ENCODE measurements at regions not wholly inside any gene's neighbourhood (a gene's known extent, or its start where the extent isn't known, plus 50 kb on each side); places are given as distances from the start of the nearest gene placed in this dataset.

GRCh38 chr6:43970068-43970912 is 157.0 kb downstream of the MRPL14 start:
- DNase-seq (ENCODE audit: extremely low read depth, low read depth, low spot score) = no peak

GRCh38 chr6:43969158-43969981 is 157.9 kb downstream of the MRPL14 start:
- DNase-seq (ENCODE audit: extremely low read depth, low read depth, low spot score) = no peak

GRCh38 chr6:43968110-43968965 is 158.9 kb downstream of the MRPL14 start:
- no peak for DNase-seq (ENCODE audit: extremely low read depth, low read depth, low spot score)

- no peak for DNase-seq (ENCODE audit: extremely low read depth, low read depth, low spot score)
These were observed 159.5 kb downstream of the MRPL14 start for GRCh38 chr6:43967719-43968091.

DNA sequence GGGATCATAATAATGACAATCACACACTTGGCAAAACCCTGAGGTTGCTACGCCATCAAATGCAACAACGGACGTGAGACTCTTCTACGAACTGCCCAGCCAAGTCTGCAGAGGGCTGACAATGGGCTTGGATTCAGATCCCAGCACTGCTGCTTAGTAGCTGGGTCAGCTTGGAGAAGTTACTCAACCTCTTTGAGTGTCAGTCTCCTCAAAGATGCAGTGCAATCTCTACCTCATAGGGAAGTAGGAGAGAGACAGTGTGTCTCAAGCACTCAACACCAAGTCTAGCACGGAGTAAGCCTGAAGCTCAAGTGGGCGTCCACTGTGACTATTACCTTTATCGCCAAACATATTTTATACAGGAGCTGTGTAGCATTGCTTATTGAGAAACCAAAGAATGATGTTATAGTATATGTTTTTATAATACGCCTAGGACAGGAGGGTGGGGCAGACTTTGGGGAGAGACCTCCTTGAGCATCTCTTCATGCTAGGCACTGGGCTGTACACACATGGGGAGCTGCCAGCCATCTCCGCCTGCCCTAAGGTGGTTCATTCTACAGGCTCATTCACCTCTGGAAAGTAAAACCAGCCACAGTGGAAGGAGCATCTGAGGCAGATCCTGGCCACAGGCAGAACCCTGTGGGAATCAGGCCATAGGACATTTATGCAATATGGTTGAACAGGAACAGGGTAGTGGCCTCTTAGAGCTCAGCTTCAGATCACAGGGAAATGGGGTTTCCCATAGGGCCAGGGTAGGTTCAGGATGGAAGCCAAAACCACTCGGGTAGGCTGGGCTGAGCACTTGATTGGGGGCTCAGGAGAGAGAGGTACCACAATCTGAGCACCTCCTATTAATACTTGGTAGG is 160.2 kb downstream of the MRPL14 start:
- DNase-seq (ENCODE audit: extremely low read depth, low read depth, low spot score) = no peak

- DNase-seq (ENCODE audit: extremely low read depth, low read depth, low spot score) = no peak
These were observed 160.9 kb downstream of the MRPL14 start for GRCh38 chr6:43966374-43966658.

- DNase-seq (ENCODE audit: extremely low read depth, low read depth, low spot score) = no peak
These were observed 161.5 kb downstream of the MRPL14 start for GRCh38 chr6:43965628-43966373.

DNA sequence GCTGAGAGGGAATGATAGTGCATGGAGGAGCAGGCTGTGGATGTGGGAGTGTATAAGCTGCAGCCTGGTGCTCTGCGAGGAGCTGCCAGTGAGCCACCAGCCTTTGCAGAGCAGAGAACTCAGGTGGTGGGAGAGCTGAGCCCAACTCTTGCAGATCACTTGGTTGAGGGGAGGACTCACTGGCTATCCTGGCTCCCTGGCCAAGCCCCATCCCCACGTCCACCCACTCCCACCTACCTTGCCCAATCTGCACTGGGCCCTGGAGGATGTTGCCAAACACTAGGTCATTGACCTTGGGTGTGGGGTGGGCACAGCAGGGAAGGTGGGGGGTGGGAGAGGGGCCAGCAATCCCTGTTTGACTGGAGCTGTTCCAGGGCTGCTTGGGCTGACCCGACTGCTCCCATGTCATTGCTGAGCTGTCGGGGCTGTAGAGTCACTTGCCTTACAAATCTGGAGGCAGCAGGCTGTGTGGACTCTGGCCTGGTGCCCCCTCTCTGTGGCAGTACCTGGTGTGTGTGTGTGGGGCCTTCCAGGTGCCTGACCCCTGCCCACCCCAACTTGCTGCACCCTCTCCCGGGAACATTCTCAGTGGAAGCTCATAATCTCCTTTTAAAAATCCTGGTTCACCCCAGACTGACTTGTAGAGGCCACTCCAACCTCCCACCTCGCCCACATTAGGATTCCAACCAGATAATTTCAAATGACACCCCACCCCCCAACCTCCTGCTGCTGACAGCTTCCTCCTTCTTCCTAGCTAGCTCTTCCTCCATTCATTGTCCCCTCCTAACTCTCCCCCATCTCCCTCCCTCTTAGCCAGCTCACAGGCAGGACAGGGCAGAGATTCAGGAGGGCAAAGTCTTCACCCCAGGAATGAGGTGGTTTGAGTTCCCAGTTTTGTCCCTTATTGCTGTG is 162.3 kb downstream of the MRPL14 start:
- DNase-seq (ENCODE audit: extremely low read depth, low read depth, low spot score) = no peak

DNA sequence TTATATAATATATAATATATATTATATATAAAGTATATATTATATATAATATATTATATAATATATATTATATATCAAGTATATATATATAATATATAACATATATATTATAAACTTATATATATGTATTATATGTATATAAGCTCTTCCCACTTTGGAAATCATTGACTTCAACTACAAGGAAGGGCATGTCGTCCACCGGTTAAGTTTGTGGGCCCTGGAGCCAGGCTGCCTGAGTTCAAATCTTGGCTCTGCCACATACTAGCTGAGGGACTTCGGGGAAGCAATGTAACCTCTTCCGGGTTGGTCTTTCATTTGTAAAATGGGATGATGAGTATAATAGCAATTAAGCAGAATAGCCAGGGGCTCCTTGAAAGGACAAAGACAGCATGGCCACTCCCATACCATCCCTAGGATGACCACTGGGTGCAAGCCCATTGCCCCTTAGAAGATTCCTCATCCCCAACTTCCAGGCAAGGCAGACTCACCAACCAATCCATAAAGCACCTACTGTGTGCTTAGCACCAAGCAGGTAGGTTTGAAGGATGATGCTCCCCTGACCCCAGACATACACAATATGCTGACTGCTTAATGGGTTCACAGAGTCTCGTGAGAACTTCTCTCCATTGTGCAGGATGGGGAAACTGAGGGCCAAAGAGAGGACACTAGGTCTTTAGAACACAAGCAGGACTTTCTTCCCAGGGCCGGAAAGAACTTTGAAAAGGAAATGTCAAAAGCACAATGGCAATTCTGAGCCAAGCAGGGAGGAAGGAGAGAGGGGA is 163.2 kb downstream of the MRPL14 start:
- DNase-seq (ENCODE audit: extremely low read depth, low read depth, low spot score) = no peak

DNA sequence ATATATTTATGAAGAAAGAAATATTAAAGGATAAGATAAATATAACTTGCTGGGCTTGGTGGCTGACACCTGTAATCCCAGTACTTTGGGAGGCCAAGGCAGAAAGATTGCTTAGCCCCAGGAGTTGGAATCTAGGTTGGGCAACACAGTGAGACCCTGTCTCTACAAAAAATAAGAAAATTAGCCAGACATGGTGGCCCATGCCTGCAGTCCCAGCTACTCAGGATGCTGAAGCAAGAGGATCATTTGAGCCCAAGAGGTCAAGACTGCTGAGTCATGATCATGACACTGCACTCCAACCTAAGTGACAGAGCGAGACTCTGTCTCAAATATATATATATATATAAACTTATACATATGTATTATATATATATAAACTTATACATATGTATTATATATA is 164.0 kb downstream of the MRPL14 start:
- DNase-seq (ENCODE audit: extremely low read depth, low read depth, low spot score) = no peak

DNA sequence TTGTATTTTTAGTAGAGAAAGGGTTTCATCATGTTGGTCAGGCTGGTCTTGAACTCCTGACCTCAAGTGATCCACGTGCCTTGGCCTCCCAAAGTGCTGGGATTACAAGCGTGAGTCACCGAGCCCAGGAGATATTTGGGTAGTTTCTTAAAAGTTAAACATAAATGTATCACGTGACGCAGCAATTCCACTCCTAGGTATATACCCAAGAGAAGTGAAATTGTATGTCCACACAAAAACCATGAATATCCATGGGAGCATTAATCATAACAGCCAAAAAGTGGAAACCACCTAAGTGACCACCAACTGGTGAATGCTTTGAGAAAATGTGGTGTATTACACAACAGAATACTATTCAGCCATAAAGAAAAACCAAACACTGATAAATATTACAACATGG is 164.8 kb downstream of the MRPL14 start:
- DNase-seq (ENCODE audit: extremely low read depth, low read depth, low spot score) = no peak

- no peak for DNase-seq (ENCODE audit: extremely low read depth, low read depth, low spot score)
These were observed 170.0 kb downstream of the MRPL14 start for GRCh38 chr6:43957273-43957672.

DNA sequence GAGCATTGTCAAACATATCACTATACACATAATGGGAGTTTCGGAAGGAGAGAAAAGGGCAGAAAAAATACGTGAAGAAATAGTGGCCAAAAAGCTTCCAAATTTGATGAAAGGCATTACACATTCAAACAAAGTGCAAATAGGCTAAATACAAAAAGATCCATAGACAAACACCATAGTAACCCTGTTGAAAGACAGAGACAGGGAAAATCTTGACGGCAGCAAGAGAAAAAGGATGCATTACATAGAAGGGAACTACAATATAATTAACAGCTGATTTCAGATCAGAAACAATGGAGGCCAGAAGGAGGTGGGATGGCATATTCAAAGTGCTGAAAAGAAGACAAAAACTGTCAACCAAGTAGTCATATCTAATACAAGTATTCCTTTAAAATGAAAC is 170.8 kb downstream of the MRPL14 start:
- DNase-seq (ENCODE audit: extremely low read depth, low read depth, low spot score) = no peak

GRCh38 chr6:43954311-43955131 is 172.7 kb downstream of the MRPL14 start:
- no peak for DNase-seq (ENCODE audit: extremely low read depth, low read depth, low spot score)

- DNase-seq (ENCODE audit: extremely low read depth, low read depth, low spot score) = no peak
These were observed 173.4 kb downstream of the MRPL14 start for GRCh38 chr6:43953794-43954310.

DNA sequence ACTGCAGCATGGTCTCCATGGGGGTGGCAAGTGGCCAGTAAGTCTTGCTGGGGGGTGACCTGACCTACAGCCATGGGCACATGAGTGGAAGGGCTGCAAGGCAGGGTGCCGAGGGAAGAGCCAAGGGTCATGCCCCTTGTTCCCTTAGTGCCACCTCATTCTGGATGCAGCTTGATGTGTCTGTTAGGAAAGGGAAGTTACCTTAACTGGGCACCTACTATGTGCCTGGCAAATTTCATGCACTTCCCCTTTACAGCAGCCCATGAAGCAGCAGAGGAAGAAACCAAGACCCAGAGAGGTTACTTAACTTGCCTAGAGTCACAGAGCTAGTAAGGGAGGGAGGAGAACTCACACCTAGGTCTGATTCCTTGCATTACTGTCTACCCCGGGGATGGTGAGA is 174.0 kb downstream of the MRPL14 start:
- no peak for DNase-seq (ENCODE audit: extremely low read depth, low read depth, low spot score)

DNA sequence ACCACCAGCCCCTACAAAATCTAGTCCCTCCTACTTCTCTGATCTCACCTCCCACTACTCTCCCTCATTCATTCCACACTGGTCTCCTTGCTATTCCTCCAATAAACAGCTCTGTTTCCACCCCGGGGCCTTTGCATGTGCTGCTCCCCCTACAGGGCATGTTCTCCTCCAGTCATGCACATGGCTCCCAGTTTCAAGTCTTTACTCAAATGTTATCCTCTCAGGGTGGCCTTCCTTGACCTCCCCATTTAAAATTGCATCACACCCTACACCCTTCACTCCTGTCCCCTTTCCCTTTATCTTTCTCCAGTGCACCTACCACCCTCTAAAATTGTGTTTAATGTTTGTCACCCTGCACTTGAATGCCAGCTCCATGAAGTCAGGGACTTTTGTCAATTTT is 174.5 kb downstream of the MRPL14 start:
- no peak for DNase-seq (ENCODE audit: extremely low read depth, low read depth, low spot score)
